ENCODE measurements at regions not wholly inside any gene's neighbourhood (a gene's known extent, or its start where the extent isn't known, plus 50 kb on each side); places are given as distances from the start of the nearest gene placed in this dataset.

DNA sequence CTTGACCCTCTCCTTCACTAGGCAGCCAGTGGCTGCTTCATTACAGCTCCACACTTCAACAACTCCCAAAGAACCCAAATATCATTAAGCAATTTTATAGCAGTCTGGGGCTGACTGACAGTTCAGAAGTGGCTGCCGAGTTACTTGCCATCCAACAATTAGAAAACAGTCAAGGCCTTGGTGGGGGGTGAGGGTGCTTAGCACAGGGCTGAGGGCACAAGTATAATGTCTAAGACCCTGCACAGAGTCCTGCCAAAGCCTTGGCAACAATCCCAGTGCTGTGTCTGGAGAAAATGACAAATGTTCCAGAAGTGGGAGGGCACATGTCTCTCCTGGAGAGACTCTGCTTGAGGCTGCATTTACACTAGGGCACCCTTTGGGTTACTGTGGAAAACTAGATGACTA is 71.1 kb downstream of the CXCL12 start:
- ChIA-PET POLR2A (no interaction called here), CTCF (no interaction called here)
- TF ChIP-seq, protein P1, sequence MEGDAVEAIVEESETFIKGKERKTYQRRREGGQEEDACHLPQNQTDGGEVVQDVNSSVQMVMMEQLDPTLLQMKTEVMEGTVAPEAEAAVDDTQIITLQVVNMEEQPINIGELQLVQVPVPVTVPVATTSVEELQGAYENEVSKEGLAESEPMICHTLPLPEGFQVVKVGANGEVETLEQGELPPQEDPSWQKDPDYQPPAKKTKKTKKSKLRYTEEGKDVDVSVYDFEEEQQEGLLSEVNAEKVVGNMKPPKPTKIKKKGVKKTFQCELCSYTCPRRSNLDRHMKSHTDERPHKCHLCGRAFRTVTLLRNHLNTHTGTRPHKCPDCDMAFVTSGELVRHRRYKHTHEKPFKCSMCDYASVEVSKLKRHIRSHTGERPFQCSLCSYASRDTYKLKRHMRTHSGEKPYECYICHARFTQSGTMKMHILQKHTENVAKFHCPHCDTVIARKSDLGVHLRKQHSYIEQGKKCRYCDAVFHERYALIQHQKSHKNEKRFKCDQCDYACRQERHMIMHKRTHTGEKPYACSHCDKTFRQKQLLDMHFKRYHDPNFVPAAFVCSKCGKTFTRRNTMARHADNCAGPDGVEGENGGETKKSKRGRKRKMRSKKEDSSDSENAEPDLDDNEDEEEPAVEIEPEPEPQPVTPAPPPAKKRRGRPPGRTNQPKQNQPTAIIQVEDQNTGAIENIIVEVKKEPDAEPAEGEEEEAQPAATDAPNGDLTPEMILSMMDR (IDR thresholded peaks at IDR 0.05; ENCODE audit: low read depth, low read length): no peak
- no peak overlapping the region for H3K27ac ChIP-seq (ENCODE audit: low read depth, low read length)
- peaks cover 4% of the 10 kb centered on the region; the same call in 1 of the 2 replicates for H3K9me3 ChIP-seq (ENCODE audit: control insufficient read depth, insufficient read depth, low read length)
- H3K27me3 ChIP-seq (ENCODE audit: control insufficient read depth, insufficient read depth, low read length): no peaks in the 10 kb centered on the region
- DNase-seq (ENCODE audit: low read depth, low spot score): no peak
- no peak overlapping the region for H3K4me3 ChIP-seq (ENCODE audit: low read depth, low read length)

DNA sequence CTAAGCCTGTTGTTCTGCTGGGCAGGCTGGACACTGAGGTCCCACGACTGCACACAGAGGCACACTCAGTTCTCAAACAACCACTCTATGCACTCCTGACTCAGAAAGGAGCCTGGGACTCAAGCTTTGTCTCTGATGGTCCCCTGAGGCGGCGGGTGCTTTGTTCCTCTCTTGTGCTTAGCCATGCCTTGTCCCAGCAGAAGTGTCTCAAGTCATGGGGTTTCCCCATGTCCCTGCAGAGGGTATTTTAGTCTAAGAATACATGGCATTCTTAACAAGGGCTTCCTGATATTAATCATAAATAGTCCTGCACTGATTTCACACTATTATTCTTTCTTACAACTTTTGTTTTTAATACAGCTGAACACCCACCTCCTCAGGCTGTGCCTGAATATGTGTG is 72.5 kb downstream of the CXCL12 start:
- POLR2A ChIA-PET: interaction anchor here (1.4 kb wide), 1 partner anchor 22 kb away, joined by 3 read pairs; no protein-coding TSS in a partner anchor
- CTCF ChIA-PET: interaction anchor here (1.2 to 1.9 kb wide), 3 partner anchors 74 to 640 kb away, joined by 3 to 12 read pairs (median 5); no protein-coding TSS in a partner anchor
- Histone ChIP-seq H3K27ac (ENCODE audit: low read depth, low read length) (no peak overlapping the region), H3K9me3 (ENCODE audit: control insufficient read depth, insufficient read depth, low read length) (peaks cover 4% of the 10 kb centered on the region; the same call in 1 of the 2 replicates), H3K27me3 (ENCODE audit: control insufficient read depth, insufficient read depth, low read length) (no peaks in the 10 kb centered on the region), H3K4me3 (ENCODE audit: low read depth, low read length) (no peak overlapping the region)
- TF ChIP-seq, protein P1 (IDR thresholded peaks at IDR 0.05; ENCODE audit: low read depth, low read length): no peak
- DNase-seq (ENCODE audit: low read depth, low spot score): no peak

DNA sequence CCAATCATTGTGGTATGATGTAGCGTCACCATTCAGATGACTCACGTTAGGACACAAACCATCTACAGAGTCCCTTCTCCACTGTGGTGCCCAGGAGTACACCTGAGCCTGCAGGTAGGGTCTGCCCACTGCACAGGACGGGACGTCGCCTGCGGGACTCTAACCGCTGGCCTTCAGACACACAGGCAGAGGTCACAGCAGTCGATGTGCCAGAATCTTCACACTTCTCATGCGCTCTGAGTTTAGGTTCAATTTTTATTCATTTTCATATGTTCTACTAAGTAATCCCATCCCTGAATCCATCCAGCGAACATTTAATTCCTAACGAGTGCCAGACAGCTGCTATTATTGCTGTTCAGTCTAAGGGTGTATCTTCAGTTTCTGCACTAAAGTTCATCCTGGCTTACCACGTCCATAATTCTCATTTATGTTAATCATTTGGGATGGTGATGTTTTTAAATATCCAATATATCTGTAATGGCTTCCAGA is 73.3 kb downstream of the CXCL12 start:
- no peak for DNase-seq (ENCODE audit: low read depth, low spot score)
- CTCF ChIA-PET: interaction anchor here (0.6 to 1.9 kb wide), 52 partner anchors 9 to 642 kb away, joined by 3 to 18 read pairs (median 4); no protein-coding TSS in a partner anchor
- Histone ChIP-seq H3K27ac (ENCODE audit: low read depth, low read length) (no peak overlapping the region), H3K4me3 (ENCODE audit: low read depth, low read length) (no peak overlapping the region), H3K27me3 (ENCODE audit: control insufficient read depth, insufficient read depth, low read length) (no peaks in the 10 kb centered on the region), H3K9me3 (ENCODE audit: control insufficient read depth, insufficient read depth, low read length) (peaks cover 4% of the 10 kb centered on the region; the same call in 1 of the 2 replicates)
- POLR2A ChIA-PET: interaction anchor here (1.4 kb wide), 1 partner anchor 23 kb away, joined by 3 read pairs; no protein-coding TSS in a partner anchor
- TF ChIP-seq, protein P1 (IDR thresholded peaks at IDR 0.05; ENCODE audit: low read depth, low read length): no peak

- POLR2A ChIA-PET: interaction anchor here (1.4 kb wide), 1 partner anchor 23 kb away, joined by 3 read pairs; no protein-coding TSS in a partner anchor
- Histone ChIP-seq H3K27ac (ENCODE audit: low read depth, low read length) (no peak overlapping the region), H3K4me3 (ENCODE audit: low read depth, low read length) (peak overlapping the region; percentile 32; the same call in 1 of the 2 replicates), H3K9me3 (ENCODE audit: control insufficient read depth, insufficient read depth, low read length) (no peaks in the 10 kb centered on the region; the same call in 1 of the 2 replicates), H3K27me3 (ENCODE audit: control insufficient read depth, insufficient read depth, low read length) (no peaks in the 10 kb centered on the region)
- CTCF ChIA-PET: interaction anchor here (0.6 to 1.9 kb wide), 51 partner anchors 9 to 641 kb away, joined by 3 to 18 read pairs (median 4); no protein-coding TSS in a partner anchor
- TF ChIP-seq, protein P1 (IDR thresholded peaks at IDR 0.05; ENCODE audit: low read depth, low read length): peak; percentile 83
- peak; percentile 45 for DNase-seq (ENCODE audit: low read depth, low spot score)
Measured at GRCh38 chr10:44310762-44311562, 73.9 kb downstream of the CXCL12 start.
